ENCODE measurements at regions not wholly inside any gene's neighbourhood (a gene's known extent, or its start where the extent isn't known, plus 50 kb on each side); places are given as distances from the start of the nearest gene placed in this dataset.

DNA sequence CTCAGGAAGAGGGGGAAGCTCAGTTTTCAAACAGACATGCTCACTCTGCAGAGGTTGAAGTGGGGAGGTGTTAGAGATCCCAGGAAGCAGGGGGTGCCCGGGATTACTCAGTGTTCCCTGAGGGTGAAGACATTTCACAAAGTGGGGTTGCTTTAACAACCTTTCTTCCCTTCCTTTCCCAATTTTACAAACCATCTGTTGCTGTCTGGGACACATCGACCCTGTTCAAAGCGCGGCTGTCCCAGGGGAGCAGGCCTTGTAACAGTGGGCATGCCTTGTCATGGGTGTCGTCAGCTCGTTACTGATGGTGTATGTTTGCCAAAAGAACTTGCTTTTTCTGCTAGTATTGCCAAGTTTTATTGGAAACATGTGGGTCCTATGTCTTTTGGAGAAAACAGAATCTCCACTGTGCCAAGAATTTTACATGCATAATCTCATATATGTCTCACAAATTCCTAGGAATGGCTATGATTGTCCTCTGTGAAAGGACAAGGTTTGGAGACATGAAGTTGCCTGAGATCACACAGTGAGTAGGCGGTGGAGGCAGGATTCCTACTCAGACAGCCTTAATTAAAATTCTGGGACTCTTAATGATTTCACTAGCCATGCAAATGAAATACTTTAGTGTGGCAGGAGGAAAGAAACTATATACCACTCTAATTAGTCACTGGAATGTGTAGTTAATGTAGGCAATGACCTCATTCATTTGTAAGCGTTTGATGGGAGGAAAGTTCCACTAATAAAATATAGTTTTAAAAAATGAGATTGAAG lies 198.9 kb downstream of the NXNL2 start:
- peak in 1 of 2 donors; percentile 37 for DNase-seq (ENCODE audit: low read depth in 2 of 2)

DNA sequence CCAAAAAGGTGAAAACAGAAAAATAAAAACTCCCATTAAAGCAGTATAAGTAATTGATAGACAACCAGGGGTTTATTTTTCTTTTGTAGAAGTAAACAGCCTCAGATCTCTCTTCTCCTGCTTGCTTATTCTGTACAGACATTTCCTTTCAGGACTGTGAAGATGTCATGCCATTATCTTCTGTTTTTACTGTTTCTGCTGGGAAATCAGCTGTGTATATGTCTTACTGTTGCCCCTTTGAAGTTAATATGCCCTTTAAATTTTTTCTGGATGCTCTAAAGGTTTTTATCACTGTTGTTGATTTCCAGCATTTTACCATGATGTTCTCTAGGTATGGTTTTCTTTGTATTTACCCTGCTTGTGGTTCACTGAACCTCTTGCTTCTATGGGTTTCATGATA lies 199.5 kb downstream of the NXNL2 start:
- DNase-seq (ENCODE audit: low read depth in 2 of 2), result no peak

DNA sequence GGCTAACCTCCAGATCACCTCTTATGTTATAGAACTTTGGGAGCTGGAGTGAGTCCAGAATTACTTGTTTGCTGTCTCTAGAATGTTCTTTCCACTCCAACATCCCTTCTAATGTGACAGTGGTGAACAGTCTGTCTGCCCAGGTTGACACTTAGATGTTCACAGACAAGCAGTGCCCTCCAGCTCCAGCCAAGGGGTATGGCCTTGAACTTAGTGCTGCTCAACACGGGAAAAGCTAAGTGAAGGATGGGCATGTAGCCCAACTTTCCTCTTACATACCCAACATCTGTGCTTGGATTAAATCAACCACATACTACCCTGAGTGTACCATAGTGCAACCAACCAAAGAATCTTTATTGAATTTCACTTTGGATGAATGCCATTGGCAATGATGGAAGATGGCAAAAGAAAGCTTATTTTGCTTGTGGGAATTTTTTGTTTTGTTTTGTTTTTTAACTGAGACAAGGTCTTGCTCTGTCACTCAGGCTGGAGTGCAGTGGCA lies 201.2 kb downstream of the NXNL2 start:
- DNase-seq (ENCODE audit: low read depth in 2 of 2), result no peak

DNA sequence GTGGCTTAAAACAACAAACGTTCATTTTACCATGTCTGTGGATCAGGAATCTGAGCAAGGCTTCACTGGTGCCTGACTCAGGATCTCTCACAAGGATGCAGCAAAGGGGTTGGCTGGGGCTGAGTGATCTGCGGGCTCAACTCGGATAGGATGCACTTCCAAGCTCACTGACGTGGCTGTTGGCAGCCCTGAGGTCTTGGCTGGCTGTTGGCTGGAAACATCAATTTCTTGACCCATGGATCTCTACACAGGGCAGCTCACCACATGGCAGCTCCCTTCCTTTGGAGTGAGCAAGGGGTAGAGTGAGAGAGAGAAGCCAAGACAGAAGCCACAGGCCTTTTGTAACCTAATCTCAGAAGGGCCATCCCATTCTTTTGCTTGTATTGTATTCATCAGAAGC lies 202.1 kb downstream of the NXNL2 start:
- no peak for DNase-seq (ENCODE audit: low read depth in 2 of 2)

DNA sequence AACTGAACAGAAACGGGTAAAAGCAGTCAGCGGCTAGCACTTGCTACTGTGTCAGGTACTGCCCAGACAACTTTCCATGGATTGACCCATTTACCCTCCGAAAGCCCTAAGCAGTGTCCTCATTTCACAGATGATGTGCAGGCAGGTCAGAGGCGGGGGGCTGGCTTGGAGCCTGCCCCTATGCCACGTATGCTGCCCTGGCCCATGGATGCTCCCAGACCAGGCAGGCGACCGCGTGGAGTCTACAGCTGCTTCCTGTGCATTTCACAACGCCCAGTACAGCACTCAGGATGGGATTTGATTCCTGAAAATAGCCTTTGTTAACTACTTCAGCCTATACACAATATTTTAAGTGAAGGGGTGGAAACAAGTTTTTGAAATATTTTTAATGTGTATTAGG lies 202.9 kb downstream of the NXNL2 start:
- DNase-seq (ENCODE audit: low read depth in 2 of 2), result peak; percentile 76 to 77

DNA sequence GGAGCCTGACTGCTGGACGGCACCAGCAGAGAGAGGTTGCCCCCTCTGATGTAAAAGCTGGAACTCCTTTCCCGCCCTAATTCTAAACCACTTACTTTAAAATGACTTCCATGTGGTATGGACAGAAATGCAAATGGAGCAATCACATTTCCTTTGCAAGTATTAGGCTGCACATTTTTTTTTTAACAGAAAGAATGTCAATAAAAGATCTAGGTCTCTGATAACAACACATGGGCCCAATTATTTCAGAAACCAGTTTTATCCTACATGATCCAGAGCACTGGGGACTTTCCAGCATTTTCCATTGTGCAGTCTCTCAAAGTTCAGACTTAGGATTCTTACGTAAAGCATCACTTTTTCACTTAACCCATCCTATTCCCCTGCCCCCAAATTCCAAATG lies 203.7 kb downstream of the NXNL2 start:
- DNase-seq (ENCODE audit: low read depth in 2 of 2), result no peak

DNA sequence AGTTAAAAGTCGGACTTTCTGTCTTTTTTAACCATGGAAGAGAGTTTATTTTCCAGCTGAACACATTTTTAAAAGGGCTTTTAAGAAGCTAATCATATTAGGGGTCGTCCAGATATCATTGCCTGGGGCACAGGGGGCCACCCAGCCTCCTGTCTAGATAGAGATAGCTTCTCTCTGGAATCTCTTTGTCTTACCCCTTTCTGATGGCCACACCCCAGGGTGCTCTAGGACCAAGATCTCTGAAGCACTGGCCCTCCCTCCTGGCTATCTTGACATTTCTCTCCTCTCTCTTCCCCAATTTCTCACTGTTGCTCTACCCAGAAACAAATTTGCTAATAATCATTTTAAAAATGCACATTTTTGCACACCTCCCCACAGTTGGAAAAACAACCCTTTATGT lies 204.4 kb downstream of the NXNL2 start:
- DNase-seq (ENCODE audit: low read depth in 2 of 2), result no peak

DNA sequence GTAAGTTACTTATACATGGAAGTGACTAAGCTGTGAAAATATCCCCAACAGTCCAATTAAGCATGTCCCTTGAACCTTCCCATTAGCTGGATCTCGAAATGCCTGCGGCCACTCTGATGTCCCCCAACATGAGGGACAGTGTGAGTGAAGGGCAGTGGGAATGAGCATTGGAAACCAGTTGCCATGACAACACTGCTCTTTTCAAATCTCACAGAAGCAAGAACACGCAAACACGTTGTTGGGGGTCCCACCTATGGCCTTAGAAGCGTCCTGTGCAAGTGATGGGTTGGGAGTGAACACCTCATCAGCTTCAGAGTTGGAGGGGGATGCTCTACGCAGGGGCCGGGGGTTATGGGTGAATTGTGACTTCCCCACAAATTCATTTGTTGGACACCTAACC lies 205.9 kb downstream of the NXNL2 start:
- DNase-seq (ENCODE audit: low read depth in 2 of 2), result no peak

DNA sequence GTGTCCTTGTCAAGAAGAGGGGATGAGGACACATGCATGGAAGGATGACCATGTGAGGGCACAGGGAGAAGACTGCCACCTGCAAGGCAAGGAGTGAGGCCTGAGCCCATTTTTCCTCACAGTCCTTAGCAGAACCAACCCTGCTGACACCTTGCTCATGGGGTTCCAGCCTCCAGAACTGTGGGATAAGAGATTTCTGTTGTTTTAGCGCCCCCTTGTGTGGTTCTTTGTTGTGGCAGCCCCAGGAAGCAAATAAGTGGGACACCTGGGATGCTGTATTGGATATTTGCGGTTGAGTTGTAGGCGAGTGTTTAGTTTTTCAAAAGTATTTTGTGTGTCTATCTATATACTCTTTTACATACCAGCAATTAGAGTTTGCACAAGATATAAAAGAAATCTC lies 206.4 kb downstream of the NXNL2 start:
- no peak for DNase-seq (ENCODE audit: low read depth in 2 of 2)

DNA sequence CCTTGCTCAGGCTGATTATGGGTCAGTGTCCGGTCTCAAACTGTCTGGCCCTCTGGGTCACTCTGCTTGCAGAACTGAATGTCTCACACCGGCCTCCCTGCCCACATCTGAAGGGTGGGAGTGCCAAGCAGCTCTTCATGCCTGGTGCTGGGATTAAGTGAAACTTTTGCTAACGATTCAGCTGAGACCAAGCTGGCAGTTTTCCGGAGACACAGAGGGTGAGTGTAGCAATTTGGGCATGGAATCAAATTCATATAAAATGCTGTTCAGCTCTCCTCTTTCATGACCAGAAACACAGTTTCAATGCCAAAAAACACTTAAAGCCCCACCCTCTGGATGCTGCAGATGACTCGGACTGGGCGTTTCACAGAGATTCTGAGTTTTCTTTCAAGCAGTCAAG lies 207.5 kb downstream of the NXNL2 start:
- DNase-seq (ENCODE audit: low read depth in 2 of 2), result no peak

DNA sequence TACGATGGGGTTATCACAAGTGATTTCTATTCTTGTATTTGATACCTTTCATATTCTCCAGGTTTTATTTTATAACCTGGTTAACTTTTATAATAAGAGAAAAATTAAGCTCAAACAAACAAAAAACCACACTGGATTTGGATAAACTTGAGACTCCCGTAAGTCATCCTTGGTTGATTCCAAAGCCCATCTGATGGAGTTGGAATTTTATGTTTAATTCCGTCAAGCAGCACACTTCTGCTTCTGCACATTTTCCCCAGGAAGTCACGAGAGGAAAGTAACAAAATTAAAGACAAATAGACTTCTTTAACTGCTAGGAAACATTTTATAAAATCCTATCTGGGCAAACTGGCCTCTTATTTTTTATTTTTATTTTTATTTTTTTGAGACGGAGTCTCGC lies 207.9 kb downstream of the NXNL2 start:
- DNase-seq (ENCODE audit: low read depth in 2 of 2), result no peak

DNA sequence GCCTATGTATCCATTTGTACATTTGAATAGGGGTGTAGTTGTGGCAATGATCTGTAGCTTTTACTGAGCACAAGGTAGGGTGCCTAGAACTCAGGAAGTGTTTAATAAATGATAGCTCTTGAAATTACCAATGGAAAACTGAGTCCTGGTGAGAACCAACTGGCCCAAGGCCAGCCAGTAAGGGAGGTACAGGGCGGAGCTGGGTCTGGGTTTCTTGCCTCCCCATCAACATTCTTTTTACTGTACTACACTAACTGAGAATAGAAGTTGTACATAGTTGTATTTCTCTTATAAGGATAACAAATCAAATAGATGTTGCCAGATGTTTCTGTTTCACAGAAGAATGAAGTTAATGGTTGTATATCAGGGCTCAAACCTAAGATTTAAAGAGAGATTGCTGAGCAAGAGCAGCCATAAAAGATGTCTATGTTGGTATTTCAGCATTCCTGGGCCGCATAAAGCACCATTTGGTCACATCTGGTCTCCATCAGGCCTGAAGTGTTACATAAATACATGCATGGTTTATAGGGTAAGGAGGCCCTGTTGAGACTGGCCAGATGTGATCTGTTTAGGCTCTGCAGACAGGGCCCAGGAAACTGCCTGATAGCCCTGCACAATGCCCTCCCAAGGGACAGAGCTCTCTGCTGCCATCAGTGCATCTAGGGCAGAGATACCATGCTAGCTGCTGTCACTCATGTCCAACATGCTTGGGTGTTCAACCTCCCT lies 210.5 kb downstream of the NXNL2 start:
- DNase-seq (ENCODE audit: low read depth in 2 of 2), result no peak

DNA sequence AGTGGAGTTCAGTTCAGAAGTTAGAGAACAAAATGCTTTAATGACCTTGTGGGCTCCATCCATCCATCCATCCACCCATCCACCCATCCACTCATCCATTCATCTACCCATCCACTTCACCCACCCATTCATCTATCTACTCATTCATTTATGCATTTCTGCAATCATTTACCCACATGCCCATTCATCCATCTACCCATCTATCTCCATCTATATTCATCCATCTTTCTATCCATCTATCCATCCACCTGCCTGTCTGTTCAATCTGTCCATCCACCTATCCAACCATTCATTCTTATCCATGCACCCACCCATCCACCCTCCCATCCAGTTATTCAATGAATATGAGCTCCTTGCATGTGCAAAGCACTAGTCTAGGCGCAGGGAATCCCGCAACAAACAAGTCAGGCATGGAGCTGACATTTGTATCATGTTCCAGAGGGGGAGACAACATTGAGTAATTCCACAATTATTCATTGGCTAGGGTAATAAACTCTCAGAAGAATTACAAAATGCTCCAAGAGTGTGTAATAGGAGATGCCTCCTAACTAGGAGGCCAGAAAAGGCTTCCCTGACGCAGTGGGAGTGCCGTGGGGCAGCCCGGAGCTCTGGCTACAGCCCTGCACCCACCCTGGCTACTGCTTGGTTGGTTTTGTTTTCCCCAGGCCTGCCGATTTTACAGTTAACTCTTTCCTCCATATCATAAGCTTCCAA lies 211.2 kb downstream of the NXNL2 start:
- DNase-seq (ENCODE audit: low read depth in 2 of 2), result no peak

DNA sequence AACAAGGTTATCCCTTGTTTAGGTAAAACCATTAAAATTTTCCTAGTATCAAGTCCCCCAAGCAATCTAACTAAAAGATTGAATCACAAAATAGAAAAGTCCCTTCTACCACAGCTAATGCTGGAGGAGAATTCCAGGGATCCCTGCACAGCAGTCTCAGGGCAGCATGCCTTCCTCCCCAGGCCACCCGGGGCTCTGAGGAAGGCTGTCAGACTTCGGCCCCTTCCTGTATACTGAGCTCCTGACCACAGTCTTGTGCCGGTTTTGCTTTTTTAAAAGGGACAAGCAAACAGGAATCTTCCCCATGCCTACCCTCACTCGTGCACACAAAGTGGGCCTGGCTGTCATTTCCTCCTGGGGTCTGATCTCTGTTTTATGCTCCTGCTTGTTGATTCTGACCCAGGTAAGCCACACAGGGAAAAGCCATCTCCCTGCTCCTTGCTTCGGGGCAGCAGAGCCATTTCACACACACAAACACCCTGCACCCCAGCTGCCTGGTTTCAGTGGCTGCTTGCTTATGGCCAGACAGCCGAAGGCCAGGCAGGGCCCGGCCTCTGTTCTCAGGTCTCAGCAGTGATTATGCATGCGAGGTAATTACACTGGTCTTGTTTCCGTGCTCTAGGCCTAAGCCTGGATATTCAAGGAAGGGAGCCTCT lies 211.9 kb downstream of the NXNL2 start:
- peak in 1 of 2 donors; percentile 39 for DNase-seq (ENCODE audit: low read depth in 2 of 2)

DNA sequence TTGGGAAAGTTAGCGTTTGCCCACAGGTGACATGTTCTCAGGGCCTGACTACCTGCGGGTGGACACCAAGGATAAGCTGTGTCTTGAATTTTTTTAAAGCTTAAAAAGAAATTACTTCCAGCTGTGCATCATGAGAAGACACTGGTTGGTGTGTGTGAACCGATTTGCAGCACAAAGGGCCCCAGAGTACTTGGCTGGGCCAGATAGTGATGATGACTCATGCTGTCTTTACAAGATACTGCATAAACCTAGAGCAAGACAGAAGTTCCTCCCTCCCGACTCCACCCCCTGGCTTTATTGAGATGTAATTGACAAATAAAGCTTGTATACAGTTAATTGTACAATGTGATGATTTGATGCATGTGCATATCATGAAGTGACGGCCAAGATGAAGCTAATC lies 212.8 kb downstream of the NXNL2 start:
- peak in 1 of 2 donors; percentile 75 for DNase-seq (ENCODE audit: low read depth in 2 of 2)

DNA sequence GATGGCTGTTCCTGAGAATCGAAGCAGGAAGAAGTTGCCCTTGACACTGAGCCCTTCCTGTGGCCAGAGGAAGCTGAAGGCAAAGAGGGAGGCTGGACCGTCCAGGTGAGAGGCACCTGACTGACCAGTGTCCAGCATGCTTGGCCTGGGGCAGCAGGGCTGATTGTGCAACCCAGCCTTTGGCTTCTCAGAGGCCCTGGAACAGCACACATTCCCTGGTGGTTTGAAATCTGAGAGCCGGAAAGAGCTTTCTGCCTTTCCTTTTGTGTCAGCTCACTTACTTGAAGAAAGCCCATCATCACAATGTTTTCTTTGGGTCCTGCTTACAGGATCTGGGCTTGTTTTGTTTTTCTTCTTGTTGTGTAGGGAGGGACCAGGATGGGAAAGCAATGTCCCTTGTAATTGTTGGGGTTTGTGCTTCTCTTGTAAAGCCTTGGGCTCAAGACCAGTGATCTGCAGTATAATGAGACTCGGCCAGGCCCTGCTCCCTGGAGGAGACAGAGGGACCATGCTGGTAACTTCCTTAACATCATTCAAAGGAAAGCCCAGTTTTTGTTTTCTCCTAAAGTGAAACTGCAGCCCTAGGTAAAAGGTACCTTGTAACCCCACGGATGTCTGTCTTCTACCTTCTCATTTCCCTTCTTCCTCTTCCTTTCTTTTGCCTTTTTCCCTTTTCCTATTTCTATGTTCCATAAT lies 213.7 kb downstream of the NXNL2 start:
- no peak for DNase-seq (ENCODE audit: low read depth in 2 of 2)

DNA sequence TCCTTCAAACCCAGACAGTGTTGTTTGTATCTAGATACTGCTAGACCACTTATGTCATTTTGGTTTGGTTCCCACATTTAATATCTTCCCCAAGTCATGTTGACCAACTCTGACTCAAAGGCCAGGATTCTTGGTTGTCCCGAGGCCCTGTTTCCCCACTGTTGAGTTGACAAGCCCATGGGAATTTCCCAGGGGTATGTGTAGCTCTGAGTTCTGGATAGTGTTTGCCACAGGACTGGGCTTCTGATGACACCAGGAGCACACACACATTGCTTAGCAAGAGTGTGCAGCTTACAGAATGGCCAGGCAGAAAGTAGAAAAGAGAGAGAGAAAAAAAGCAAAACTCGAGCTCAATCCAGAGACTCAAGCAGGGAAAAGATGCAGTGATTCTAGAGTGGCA lies 214.4 kb downstream of the NXNL2 start:
- no peak for DNase-seq (ENCODE audit: low read depth in 2 of 2)

DNA sequence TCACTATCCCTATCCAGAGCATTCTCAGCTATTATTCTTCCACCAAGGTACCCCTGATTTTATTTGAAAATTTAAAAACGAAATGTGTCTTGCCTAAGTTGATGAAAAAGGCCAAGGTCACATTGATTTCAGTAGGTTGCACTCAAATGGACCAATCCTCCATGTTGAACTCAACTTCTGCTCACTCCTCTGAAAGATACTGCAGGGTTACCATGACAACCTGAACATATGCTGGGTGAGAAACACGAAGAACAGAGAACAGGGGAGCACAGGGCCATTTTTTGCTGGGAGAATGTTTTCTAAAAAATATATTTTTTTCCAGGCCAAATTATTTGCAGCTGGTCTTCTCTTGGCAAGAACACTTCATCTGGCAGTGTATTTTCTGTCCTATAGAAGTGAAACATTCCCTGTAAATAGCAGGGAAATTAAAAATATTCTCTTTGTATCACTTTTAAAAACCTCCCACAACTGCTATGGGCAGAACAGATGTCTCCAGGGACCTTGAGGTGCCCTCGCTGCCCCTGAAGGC lies 215.9 kb downstream of the NXNL2 start:
- DNase-seq (ENCODE audit: low read depth in 2 of 2), result no peak

DNA sequence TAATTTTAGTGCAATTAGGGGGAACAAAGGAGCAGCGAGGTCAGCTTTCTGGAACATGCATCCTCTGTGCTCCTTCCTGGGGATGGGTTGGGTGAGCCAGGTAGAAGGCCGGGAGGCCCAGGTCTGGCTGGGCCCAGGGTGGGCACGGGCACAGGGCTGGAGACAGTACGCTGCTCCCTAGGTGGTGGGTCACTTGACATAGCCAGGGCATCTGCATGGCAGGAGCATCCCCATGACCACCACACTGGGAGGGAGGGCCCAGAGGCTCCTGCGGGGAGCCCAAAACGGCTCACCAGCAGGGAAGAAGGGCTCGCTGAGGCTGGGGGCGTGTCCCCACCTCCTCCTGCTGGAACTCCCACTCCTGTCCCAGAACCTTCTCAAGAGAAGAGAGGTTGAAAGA lies 216.8 kb downstream of the NXNL2 start:
- no peak for DNase-seq (ENCODE audit: low read depth in 2 of 2)

DNA sequence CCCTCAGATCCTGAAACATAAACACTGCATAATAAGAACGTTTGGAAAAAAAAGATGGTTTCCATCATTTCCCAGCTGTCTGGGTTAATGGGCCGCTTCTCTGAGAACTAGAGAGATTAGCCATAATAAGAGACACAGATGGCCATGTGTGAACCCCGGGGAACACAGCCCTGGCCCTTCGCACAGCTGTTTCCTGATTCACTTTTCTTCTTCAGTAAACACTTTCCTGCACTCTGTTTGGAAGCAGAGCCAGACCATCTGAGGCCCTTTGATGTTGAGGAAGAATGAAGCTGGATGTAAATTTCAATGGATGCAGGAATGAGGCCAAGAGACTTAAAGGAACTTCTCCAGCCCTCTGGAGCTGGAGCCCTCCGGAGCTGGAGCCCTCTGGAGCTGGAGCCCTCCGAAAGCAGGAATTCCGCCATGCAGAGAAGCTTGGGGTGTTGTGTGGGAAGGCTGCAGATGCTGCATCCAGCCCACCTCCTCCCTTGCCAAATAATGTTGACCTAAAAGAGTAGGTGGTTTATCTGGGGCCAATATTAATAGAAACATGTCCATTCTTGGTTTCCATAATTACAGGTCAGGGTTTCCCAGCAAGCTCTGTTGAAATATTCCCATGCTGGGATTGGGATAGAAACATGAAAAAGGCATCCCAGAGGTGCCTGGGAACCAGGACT lies 218.9 kb downstream of the NXNL2 start:
- DNase-seq (ENCODE audit: low read depth in 2 of 2), result peak; percentile 51 to 71

Measured in lung microvascular endothelial cell (primary cell).